ENCODE measurements at regions not wholly inside any gene's neighbourhood (a gene's known extent, or its start where the extent isn't known, plus 50 kb on each side); places are given as distances from the start of the nearest gene placed in this dataset.

DNA sequence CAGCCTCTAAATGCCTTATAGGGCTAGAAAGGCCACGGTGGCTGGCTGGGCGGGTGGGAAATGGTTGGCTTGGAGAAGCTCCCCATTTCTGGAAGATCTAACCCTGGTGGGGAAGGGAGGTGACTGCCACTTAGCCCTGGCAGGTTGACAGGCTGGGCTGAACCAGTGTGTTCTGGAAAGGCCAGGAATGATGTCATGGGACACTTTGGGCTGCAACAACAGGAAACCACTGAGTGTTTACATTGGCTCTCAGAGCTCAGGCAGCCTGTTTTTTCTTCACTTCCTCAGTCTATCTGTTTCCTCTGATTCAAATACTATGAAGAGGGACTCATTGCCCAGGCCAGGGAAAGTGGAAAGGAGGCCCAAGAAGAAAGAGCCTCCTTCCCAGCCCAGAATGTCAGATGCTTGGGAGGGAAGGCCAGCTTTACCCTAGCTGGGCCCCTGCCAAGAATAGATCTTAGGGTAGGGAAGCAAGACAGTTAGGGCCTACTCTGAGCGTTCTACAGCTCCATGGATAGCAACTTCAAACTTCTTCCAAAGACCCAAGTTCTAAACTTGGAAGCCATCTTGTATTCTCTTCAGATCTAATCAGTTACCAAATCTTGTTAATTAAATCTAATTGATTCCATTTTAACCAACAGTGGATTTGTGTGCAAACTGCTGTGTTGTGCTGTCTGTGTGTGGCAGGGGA, 65.8 kb upstream of the MSN start:
- Histone ChIP-seq H3K36me3 (ENCODE audit: control insufficient read depth in 2 of 2, extremely low read depth in 1 of 2, insufficient read depth in 2 of 2, low read length in 2 of 2) (no peaks in the 10 kb centered on the region), H3K9ac (replicated peaks; ENCODE audit: extremely low read depth, insufficient read depth, low read length) (peak overlapping the region; percentile 85), H2AFZ (ENCODE audit: low read depth, low read length) (no peak overlapping the region), H3K9me1 (replicated peaks; ENCODE audit: control insufficient read depth, extremely low read depth, insufficient read depth, low read length) (no peaks in the 10 kb centered on the region), H3K27ac (ENCODE audit: insufficient read depth, low read depth, low read length) (peak overlapping the region; percentile 96), H3K27me3 (ENCODE audit: control insufficient read depth in 2 of 2, insufficient read depth in 2 of 2, low read length in 2 of 2) (no peaks in the 10 kb centered on the region), H3K9me3 (replicated peaks; ENCODE audit: control insufficient read depth, insufficient read depth, low read length) (no peaks in the 10 kb centered on the region), H3K4me2 (ENCODE audit: insufficient read depth, low read length) (peak overlapping the region; percentile 49), H3K4me1 (ENCODE audit: control insufficient read depth, extremely low read depth, insufficient read depth, low read length) (peaks cover 44% of the 10 kb centered on the region), H3K4me3 (replicated peaks in 1 of 3; ENCODE audit: insufficient read depth in 1 of 3, low read depth in 1 of 3, low read length in 3 of 3) (no peak overlapping the region), H3K79me2 (ENCODE audit: control insufficient read depth, insufficient read depth, low read length) (peaks cover 4% of the 10 kb centered on the region), H4K20me1 (replicated peaks; ENCODE audit: control insufficient read depth, extremely low read depth, insufficient read depth, low read length) (no peaks in the 10 kb centered on the region)
- dilution Hi-C loops (cut with MboI; ENCODE audit: extremely low pct_ligation_motif_present, low sequenced_read_pairs), result no loop called here
- FAIRE-seq (peak; percentile 99), DNase-seq (ENCODE audit: low read depth, low spot score) (peak; percentile 97)
- intact Hi-C loops (cut with micrococcal nuclease), result loop anchor here (1.0 kb wide), 5 partner anchors 44 to 119 kb away; partner anchors contain the start of gene MSN
- CTCF ChIA-PET, result interaction anchor here (0.9 to 2.3 kb wide), 14 partner anchors 25 to 384 kb away, joined by 3 to 14 read pairs (median 4); partner anchors contain the start of gene MSN
- TF ChIP-seq POLR2AphosphoS5 (IDR thresholded peaks at IDR 0.05; ENCODE audit: insufficient read depth, low read depth, low read length), result peak; percentile 92
- no peak for TF ChIP-seq MYC (IDR thresholded peaks at IDR 0.05; ENCODE audit: low read depth, low read length)
- no peak for TF ChIP-seq CTCF (IDR thresholded peaks at IDR 0.05; ENCODE audit: extremely low read depth in 1 of 2, insufficient read depth in 1 of 2, low read depth in 1 of 2, low read length in 2 of 2)
- peak; percentile 91 for TF ChIP-seq JUN (IDR thresholded peaks at IDR 0.05; ENCODE audit: borderline replicate concordance, insufficient read depth, insufficient read length, low read depth)
- peak; percentile 41 for TF ChIP-seq POLR2A (IDR thresholded peaks at IDR 0.05; ENCODE audit: low read depth, low read length)
- TF ChIP-seq FOS (IDR thresholded peaks at IDR 0.05; ENCODE audit: borderline replicate concordance, insufficient read depth, low read length), result peak; percentile 46
- TF ChIP-seq EZH2 (IDR thresholded peaks at IDR 0.05; ENCODE audit: borderline replicate concordance, low read depth, low read length, severe bottlenecking), result no peak
- TF ChIP-seq GATA2 (IDR thresholded peaks at IDR 0.05; ENCODE audit: insufficient read depth, insufficient read length, low read depth, low read length), result peak; percentile 82
- TF ChIP-seq MAX (IDR thresholded peaks at IDR 0.05; ENCODE audit: insufficient read depth, insufficient read length), result no peak
- POLR2A ChIA-PET, result interaction anchor here (1.0 to 1.7 kb wide), 7 partner anchors 63 to 105 kb away, joined by 3 to 12 read pairs (median 5); partner anchors contain the start of gene MSN
- BruUV-seq (replicated peaks), result TSS peak; percentile 78
